SJSA1 (cell line): ENCODE measurements at regions not wholly inside any gene's neighbourhood (a gene's known extent, or its start where the extent isn't known, plus 50 kb on each side); places are given as distances from the start of the nearest gene placed in this dataset.

Experiments
- DNase-seq, 2 experiments: peaks; one replicate each; pipeline ENCODE4 v3.0.0-alpha.2; 2015 to 2020; ENCODE audit warnings: low spot score in 2 of 2, low read depth in 1 of 2
- H3K27ac ChIP-seq: fragments of 250-450 bp; sonication (Bioruptor Pico); 2 replicates; pipeline ENCODE4 v1.5.1; 2020; ENCODE audit warnings: mild to moderate bottlenecking, moderate library complexity
- H3K27me3 ChIP-seq: fragments of 250-450 bp; sonication (Bioruptor Pico); replicated peaks from 2 replicates; pipeline ENCODE4 v1.5.1; 2020; ENCODE audit warnings: mild to moderate bottlenecking, moderate library complexity
- H3K36me3 ChIP-seq: fragments of 250-450 bp; sonication (Bioruptor Pico); 2 replicates; pipeline ENCODE4 v1.5.1; 2020; ENCODE audit warnings: mild to moderate bottlenecking
- H3K4me1 ChIP-seq: fragments of 250-450 bp; sonication (Bioruptor Pico); replicated peaks from 2 replicates; pipeline ENCODE4 v1.6.1; 2021; ENCODE audit warnings: mild to moderate bottlenecking
- H3K4me3 ChIP-seq: fragments of 250-450 bp; sonication (Bioruptor Pico); 2 replicates; pipeline ENCODE4 v1.5.1; 2020; ENCODE audit warnings: mild to moderate bottlenecking
- H3K9me3 ChIP-seq: fragments of 250-450 bp; sonication (Bioruptor Pico); replicated peaks from 2 replicates; pipeline ENCODE4 v1.5.1; 2020; ENCODE audit warnings: mild to moderate bottlenecking

DNA sequence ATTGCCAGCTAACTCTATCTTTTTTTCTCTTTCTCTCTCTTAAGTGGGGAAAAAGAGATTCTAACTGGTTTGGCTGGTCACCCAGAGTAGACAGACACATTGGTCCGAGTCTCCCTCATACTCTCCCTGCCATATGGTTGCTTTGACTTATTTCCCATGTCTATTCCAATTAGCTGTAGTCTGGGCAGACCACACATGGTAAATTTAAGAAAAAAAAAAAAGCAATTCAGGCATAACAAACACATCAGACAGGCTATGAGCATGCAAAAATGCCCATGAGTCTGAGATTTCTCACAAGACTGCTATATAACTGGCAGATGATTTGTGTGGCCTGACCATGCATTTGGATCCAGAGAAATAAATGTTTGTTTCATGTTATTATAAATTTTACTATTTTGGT lies 110.2 kb upstream of the FGF10 start:
- Histone ChIP-seq H3K4me3 (no peak overlapping the region), H3K36me3 (no peaks in the 10 kb centered on the region), H3K4me1 (no peaks in the 10 kb centered on the region), H3K27me3 (no peaks in the 10 kb centered on the region; the same call in 1 of the 2 replicates), H3K27ac (no peak overlapping the region), H3K9me3 (no peaks in the 10 kb centered on the region)
- DNase-seq, result no peak

DNA sequence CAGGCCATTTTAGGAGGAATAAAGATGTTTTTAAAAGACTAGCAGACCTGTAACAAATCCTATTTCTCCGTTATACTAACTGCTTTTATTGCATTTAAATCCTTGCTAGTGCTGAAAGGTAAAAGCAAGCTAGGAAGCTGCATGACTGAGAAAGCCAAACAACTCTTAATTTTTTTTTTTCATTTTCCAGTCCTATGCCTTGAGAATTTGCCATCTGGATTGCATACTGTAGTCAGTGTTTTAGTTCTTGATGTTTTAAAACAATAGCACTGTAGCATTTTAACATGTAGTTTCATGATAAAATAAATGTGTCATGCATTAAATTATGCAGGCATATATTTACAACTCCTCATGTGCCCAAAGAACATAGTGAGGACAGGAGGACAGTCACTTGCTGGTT lies 108.4 kb upstream of the FGF10 start:
- no peaks in the 10 kb centered on the region; the same call in 1 of the 2 replicates for H3K27me3 ChIP-seq
- no peaks in the 10 kb centered on the region for H3K4me1 ChIP-seq
- no peak overlapping the region for H3K4me3 ChIP-seq
- H3K9me3 ChIP-seq, result no peaks in the 10 kb centered on the region
- H3K36me3 ChIP-seq, result no peaks in the 10 kb centered on the region
- no peak for DNase-seq
- H3K27ac ChIP-seq, result no peak overlapping the region

DNA sequence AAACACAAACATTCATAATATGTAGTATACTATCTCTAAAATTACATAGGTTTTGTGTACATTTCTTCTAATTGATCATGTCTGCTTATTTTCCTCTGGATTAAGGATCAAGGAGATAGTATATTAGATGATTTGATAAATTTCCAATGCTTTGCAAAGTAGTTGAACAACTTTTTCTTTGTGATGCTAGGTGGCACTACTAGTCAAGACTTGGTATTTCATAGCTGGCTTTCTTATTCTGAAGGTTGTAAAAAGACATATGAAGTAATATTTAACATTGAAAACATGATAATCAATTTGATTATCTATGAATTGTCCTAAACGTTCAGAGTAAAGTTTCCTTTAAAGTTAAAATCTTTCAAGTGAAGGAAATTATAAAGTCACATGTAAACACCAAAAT lies 106.1 kb upstream of the FGF10 start:
- Histone ChIP-seq H3K4me1 (no peaks in the 10 kb centered on the region), H3K9me3 (no peaks in the 10 kb centered on the region), H3K27ac (no peak overlapping the region), H3K27me3 (no peaks in the 10 kb centered on the region; the same call in 1 of the 2 replicates), H3K36me3 (no peaks in the 10 kb centered on the region), H3K4me3 (no peak overlapping the region)
- DNase-seq, result no peak

DNA sequence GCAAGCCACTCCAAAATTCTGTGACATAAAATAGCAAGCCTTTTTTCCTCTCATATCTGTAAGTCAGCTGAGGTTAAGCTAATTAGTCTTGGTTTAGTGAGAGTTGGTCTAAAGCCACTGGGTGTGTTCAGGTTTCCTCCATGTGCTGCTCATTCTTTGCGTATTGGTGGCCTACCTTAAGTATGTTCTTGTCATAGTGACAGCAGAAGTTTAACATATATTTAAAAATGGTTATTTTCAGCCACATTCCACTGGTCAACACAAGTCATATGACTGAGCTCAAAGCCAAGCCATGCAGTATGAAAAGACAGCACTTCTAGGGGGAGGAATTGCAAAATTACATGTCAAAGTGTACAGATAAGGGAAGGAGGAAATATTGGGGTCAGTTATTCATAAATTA lies 100.5 kb upstream of the FGF10 start:
- H3K4me1 ChIP-seq, result no peaks in the 10 kb centered on the region
- H3K9me3 ChIP-seq, result no peaks in the 10 kb centered on the region
- no peaks in the 10 kb centered on the region for H3K36me3 ChIP-seq
- H3K4me3 ChIP-seq, result no peak overlapping the region
- H3K27me3 ChIP-seq, result no peaks in the 10 kb centered on the region
- no peak for DNase-seq
- no peak overlapping the region for H3K27ac ChIP-seq

DNA sequence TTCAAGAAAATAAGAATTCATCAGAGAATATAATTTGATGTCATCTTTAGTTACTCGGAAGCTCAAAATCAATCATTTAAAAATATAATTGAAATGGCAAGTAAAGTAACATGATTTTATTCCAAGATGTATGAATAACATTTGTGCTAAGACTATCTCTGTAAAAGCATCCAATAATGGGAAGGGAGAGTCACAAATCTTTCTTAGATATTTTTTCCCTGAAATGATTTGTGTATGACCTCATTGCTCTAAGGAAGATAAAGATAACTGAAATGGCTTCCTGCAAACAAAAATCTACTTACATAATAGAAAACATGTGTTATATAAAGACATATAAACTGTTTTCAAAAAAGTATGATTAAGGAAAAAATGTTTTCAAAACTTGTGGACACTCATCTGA lies 97.4 kb upstream of the FGF10 start:
- Histone ChIP-seq H3K27me3 (no peaks in the 10 kb centered on the region), H3K4me1 (no peaks in the 10 kb centered on the region), H3K9me3 (no peaks in the 10 kb centered on the region), H3K27ac (no peak overlapping the region), H3K36me3 (no peaks in the 10 kb centered on the region), H3K4me3 (no peak overlapping the region)
- DNase-seq, result no peak

DNA sequence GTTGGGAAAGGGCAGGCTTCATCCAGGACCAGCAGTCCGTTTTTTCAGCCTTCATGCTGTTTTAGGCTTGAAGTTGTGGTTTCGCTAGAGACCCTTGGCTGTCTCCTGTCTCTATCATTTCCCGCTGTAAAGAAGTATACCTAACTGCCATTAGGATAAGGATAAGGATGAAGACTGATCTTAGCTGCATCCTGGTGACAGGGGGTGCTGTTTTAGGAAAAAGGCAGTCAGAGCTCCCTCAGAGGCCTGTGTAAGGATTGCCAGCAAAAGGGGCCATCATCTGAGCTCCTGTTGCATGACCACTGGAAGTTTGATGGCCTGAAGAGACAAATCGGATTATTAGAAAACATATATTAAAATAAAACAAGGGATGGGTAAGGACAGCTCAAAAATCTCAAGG lies 64.8 kb upstream of the FGF10 start:
- Histone ChIP-seq H3K4me1 (no peaks in the 10 kb centered on the region), H3K27me3 (no peaks in the 10 kb centered on the region), H3K36me3 (no peaks in the 10 kb centered on the region), H3K27ac (no peak overlapping the region), H3K4me3 (no peak overlapping the region), H3K9me3 (no peaks in the 10 kb centered on the region)
- DNase-seq, result no peak

DNA sequence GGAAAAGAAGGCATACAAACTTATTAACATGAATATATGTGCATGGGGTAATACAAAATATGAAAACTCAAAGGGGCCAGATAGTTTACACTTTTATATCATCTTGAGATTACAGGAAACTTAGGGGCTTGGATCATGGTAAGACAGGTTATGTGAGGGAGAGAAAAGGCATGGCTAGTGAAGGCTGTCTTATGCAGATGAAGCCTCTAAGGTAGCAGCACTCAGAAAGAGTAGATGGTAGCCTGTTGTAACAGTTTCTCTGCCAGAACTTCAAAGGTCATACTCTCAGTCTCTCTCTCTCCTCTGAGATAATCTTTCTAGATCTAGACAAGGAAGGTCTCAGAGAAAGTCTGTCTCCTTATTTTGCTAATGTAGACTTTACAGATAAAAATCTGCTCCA lies 57.2 kb upstream of the FGF10 start:
- no peak for DNase-seq
- Histone ChIP-seq H3K27ac (no peak overlapping the region), H3K36me3 (no peaks in the 10 kb centered on the region), H3K9me3 (no peaks in the 10 kb centered on the region), H3K4me1 (no peaks in the 10 kb centered on the region), H3K4me3 (no peak overlapping the region), H3K27me3 (no peaks in the 10 kb centered on the region)

DNA sequence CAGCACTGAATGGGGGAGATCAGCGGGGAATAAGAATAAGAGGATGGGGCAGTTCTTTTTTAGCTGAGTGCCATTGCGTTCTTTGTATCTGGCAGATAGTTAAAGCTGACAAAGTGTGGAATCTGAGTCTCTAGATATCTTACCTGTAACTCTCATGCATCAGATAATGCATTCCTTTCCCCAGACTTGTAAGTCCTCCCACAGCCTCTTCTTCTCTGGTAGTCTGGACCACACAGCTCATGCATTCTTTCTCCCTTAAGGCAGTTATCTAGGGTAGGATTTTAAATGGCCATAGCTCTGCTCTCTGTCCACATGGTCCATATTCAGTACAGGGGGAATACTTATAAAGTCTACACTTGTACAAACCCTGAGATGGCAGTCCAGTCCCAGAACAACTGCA lies 54.0 kb upstream of the FGF10 start:
- no peak overlapping the region for H3K4me3 ChIP-seq
- no peak overlapping the region for H3K27ac ChIP-seq
- H3K27me3 ChIP-seq, result no peaks in the 10 kb centered on the region
- no peak for DNase-seq
- H3K36me3 ChIP-seq, result no peaks in the 10 kb centered on the region
- no peaks in the 10 kb centered on the region for H3K4me1 ChIP-seq
- H3K9me3 ChIP-seq, result no peaks in the 10 kb centered on the region

DNA sequence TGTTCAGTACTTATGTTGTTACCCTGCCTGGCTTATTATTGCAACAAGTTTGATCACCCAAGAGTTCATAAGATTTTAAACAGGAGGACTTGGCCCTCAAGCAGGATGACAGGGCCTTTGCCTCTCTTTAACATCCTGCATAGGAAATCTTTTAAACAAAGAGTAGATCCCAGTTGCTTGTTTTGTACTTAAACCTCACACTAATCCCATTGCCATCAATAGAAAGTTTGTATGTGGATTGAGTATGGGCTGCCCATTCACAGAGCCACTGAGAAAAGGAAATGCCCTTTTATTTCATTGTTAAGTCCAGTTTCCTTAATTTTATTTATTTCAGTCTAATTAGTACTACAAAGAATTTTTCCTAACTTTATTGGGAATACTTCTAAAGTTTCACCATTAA lies 52.2 kb upstream of the FGF10 start:
- no peaks in the 10 kb centered on the region for H3K9me3 ChIP-seq
- H3K27me3 ChIP-seq, result no peaks in the 10 kb centered on the region
- no peaks in the 10 kb centered on the region for H3K36me3 ChIP-seq
- H3K4me1 ChIP-seq, result no peaks in the 10 kb centered on the region
- DNase-seq, result no peak
- no peak overlapping the region for H3K4me3 ChIP-seq
- no peak overlapping the region for H3K27ac ChIP-seq

DNA sequence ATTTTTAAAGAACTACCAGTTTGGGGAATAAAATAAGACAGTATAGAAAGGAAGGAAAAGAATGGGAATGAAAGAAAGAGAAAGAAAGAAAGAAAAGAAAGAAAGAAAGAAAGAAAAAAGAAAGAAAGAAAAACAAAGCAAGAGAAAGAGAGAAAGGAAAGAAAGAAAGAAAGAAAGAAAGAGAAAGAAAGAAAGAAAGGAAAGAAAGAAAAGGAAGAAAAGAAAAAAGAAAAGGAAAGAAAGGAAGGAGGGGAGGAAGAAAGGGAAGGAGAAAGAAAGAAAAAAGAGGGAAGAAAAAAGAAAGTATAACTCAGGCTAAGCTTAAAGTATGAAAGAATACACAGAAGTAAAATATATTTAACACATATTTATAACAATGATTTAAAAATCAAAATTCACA lies 51.0 kb upstream of the FGF10 start:
- no peak for DNase-seq
- Histone ChIP-seq H3K36me3 (no peaks in the 10 kb centered on the region), H3K4me3 (no peak overlapping the region), H3K27ac (no peak overlapping the region), H3K9me3 (no peaks in the 10 kb centered on the region), H3K27me3 (no peaks in the 10 kb centered on the region), H3K4me1 (no peaks in the 10 kb centered on the region)
